Endothelial cell of umbilical vein (primary cell): ENCODE measurements at regions not wholly inside any gene's neighbourhood (a gene's known extent, or its start where the extent isn't known, plus 50 kb on each side); places are given as distances from the start of the nearest gene placed in this dataset.
A peak's percentile ranks its signal among the peaks of the same experiment; 100 is the strongest.

Experiments
- BruUV-seq: library from RNA; stranded (reverse); fragments of 400-500 nt; replicated peaks from 2 replicates; lab custom pipeline; 2021; lab: Mats Ljungman, UMichigan
- CTCF ChIA-PET: fragments of 300-600, 350-600 bp; sonication (Branson Sonifier 250); formaldehyde crosslinking; loops from one replicate; lab custom pipeline; 2021; ENCODE audit warnings: antibody characterized with exemption, inconsistent platforms; lab: Charles Lee
- POLR2A ChIA-PET: fragments of 300-600, 350-600 bp; sonication (Branson Sonifier 250); formaldehyde crosslinking; loops from one replicate; lab custom pipeline; 2021; ENCODE audit warnings: antibody characterized with exemption, inconsistent platforms; lab: Charles Lee
- DNase-seq: peaks from one replicate; pipeline ENCODE4 v3.0.0-alpha.2; 2011; ENCODE audit warnings: low read depth, low spot score
- FAIRE-seq: peaks from 2 replicates; lab custom pipeline; 2011; peaks lifted over from hg19 to GRCh38; lab: Jason Lieb, UNC
- H2AFZ ChIP-seq: 2 replicates; pipeline ENCODE4 v1.6.0; 2012; ENCODE audit warnings: low read depth, low read length, control low read depth, inconsistent platforms
- H3K27ac ChIP-seq: 2 replicates; pipeline ENCODE4 v1.5.1; 2011; ENCODE audit warnings: low read depth, mild to moderate bottlenecking, control low read depth, low read length, moderate library complexity; ENCODE audit not compliant: insufficient read depth
- H3K27me3 ChIP-seq, 2 experiments: 2 replicates each; pipeline versions ENCODE4 v1.6.0 to v1.6.1; 2011; ENCODE audit warnings: low read length in 2 of 2, mixed read lengths in 1 of 2; ENCODE audit not compliant: control insufficient read depth in 2 of 2, insufficient read depth in 2 of 2
- H3K36me3 ChIP-seq, 2 experiments: 2 replicates in 1 of 2; 3 replicates in 1 of 2; pipeline ENCODE4 v1.5.1; 2011; ENCODE audit warnings: low read length in 2 of 2, mild to moderate bottlenecking in 1 of 2, moderate library complexity in 1 of 2; ENCODE audit not compliant: control insufficient read depth in 2 of 2, insufficient read depth in 2 of 2; ENCODE audit errors: extremely low read depth in 1 of 2
- H3K4me1 ChIP-seq: 3 replicates; pipeline ENCODE4 v1.5.1; 2011; ENCODE audit warnings: mild to moderate bottlenecking, low read length; ENCODE audit not compliant: control insufficient read depth, insufficient read depth; ENCODE audit errors: extremely low read depth
- H3K4me2 ChIP-seq: 2 replicates; pipeline ENCODE4 v1.6.1; 2011; ENCODE audit warnings: low read length, control low read depth, mixed read lengths; ENCODE audit not compliant: insufficient read depth
- H3K4me3 ChIP-seq, 3 experiments: fragments of 200-600 bp in 1 of 3; sonication (generic), shearing (Covaris generic) in 1 of 3; replicated peaks in 1 of 3; 2 replicates each; pipeline ENCODE4 v1.5.1; 2011 to 2016; ENCODE audit warnings: control low read depth in 3 of 3, low read length in 3 of 3, mild to moderate bottlenecking in 2 of 3, inconsistent platforms in 1 of 3, low read depth in 1 of 3, moderate library complexity in 1 of 3; ENCODE audit not compliant: insufficient read depth in 1 of 3
- H3K79me2 ChIP-seq: 2 replicates; pipeline ENCODE4 v1.6.0; 2012; ENCODE audit warnings: low read length, inconsistent platforms; ENCODE audit not compliant: control insufficient read depth, insufficient read depth
- H3K9ac ChIP-seq: replicated peaks from 2 replicates; pipeline ENCODE3; 2011; ENCODE audit warnings: low read length, control low read depth; ENCODE audit not compliant: insufficient read depth; ENCODE audit errors: extremely low read depth
- H3K9me1 ChIP-seq: replicated peaks from 3 replicates; pipeline ENCODE4 v1.6.0; 2011; ENCODE audit warnings: mild to moderate bottlenecking, low read length; ENCODE audit not compliant: control insufficient read depth, insufficient read depth; ENCODE audit errors: extremely low read depth
- H3K9me3 ChIP-seq: replicated peaks from 2 replicates; pipeline ENCODE4 v1.5.1; 2012; ENCODE audit warnings: low read length, inconsistent platforms; ENCODE audit not compliant: control insufficient read depth, insufficient read depth
- H4K20me1 ChIP-seq: replicated peaks from 2 replicates; pipeline ENCODE3; 2011; ENCODE audit warnings: mild to moderate bottlenecking, low read length; ENCODE audit not compliant: control insufficient read depth, insufficient read depth; ENCODE audit errors: extremely low read depth
- CTCF ChIP-seq, 2 donors: IDR thresholded peaks; 1 replicate in 1 of 2; 2 replicates in 1 of 2; pipeline ENCODE4 v1.5.1; 2011; ENCODE audit warnings: low read length in 2 of 2, mild to moderate bottlenecking in 2 of 2, moderate library complexity in 2 of 2, control low read depth in 1 of 2, inconsistent platforms in 1 of 2, low read depth in 1 of 2; ENCODE audit not compliant: insufficient read depth in 1 of 2; ENCODE audit errors: extremely low read depth in 1 of 2
- EZH2 ChIP-seq: IDR thresholded peaks from 2 replicates; pipeline ENCODE4 v1.6.1; 2012; ENCODE audit warnings: borderline replicate concordance, low read depth, mild to moderate bottlenecking, moderate library complexity, low read length, inconsistent platforms; ENCODE audit not compliant: severe bottlenecking
- FOS ChIP-seq: IDR thresholded peaks from 2 replicates; pipeline ENCODE4 v1.6.1; 2011; ENCODE audit warnings: mild to moderate bottlenecking, low read length, moderate library complexity, borderline replicate concordance; ENCODE audit not compliant: insufficient read depth
- GATA2 ChIP-seq: IDR thresholded peaks from 2 replicates; pipeline ENCODE4 v1.7.0; 2011; ENCODE audit warnings: low read depth, mild to moderate bottlenecking, moderate library complexity, mixed read lengths, low read length; ENCODE audit not compliant: insufficient read length, insufficient read depth
- JUN ChIP-seq: IDR thresholded peaks from 2 replicates; pipeline ENCODE4 v1.6.1; 2011; ENCODE audit warnings: borderline replicate concordance, low read depth; ENCODE audit not compliant: insufficient read length, insufficient read depth
- MAX ChIP-seq: IDR thresholded peaks from 2 replicates; pipeline ENCODE4 v1.6.1; 2011; ENCODE audit not compliant: insufficient read depth, insufficient read length
- POLR2A ChIP-seq: IDR thresholded peaks from 2 replicates; pipeline ENCODE4 v1.6.1; 2012; ENCODE audit warnings: low read depth, mild to moderate bottlenecking, control low read depth, low read length
- dilution Hi-C: fragments of 300-500 bp; cut with MboI; formaldehyde crosslinking; loops from one replicate; pipeline ENCODE4 v1.15.0; 2019; ENCODE audit warnings: low sequenced_read_pairs; ENCODE audit not compliant: extremely low pct_ligation_motif_present
- intact Hi-C: fragments of 100-400 bp; cut with micrococcal nuclease; formaldehyde crosslinking; loops from one replicate; pipeline ENCODE4 v1.10.0; 2022

- Histone ChIP-seq H3K9me3 (no peaks in the 10 kb centered on the region), H3K9me1 (no peaks in the 10 kb centered on the region), H3K4me2 (no peak overlapping the region), H3K27ac (no peak overlapping the region), H3K4me1 (no peaks in the 10 kb centered on the region), H3K36me3 (no peaks in the 10 kb centered on the region), H3K9ac (no peak overlapping the region), H4K20me1 (no peaks in the 10 kb centered on the region), H3K27me3 (no peaks in the 10 kb centered on the region), H3K4me3 (no peak overlapping the region), H3K79me2 (no peaks in the 10 kb centered on the region), H2AFZ (no peak overlapping the region)
- ChIA-PET CTCF (interaction anchor here (0.5 to 0.6 kb wide), 2 partner anchors 315 to 433 kb away, joined by 3 to 4 read pairs; no protein-coding TSS in a partner anchor), POLR2A (no interaction called here)
- FAIRE-seq (no peak), DNase-seq (no peak)
- intact Hi-C loops (no loop called here), dilution Hi-C loops (no loop called here)
- no peak for TF ChIP-seq POLR2A
- no peak for TF ChIP-seq MAX
- peak; percentile 38 for TF ChIP-seq JUN
- TF ChIP-seq EZH2: no peak
- TF ChIP-seq CTCF (IDR thresholded peaks at IDR 0.05; ENCODE audit: extremely low read depth in 1 of 2, insufficient read depth in 1 of 2, low read depth in 1 of 2, low read length in 2 of 2): no peak
- no peak for TF ChIP-seq GATA2
- no peak for TF ChIP-seq FOS
- BruUV-seq: no TSS peak
Observed at GRCh38 chr1:221987860-221988520, 246.1 kb upstream of the DUSP10 start.
